ENCODE measurements at regions not wholly inside any gene's neighbourhood (a gene's known extent, or its start where the extent isn't known, plus 50 kb on each side); places are given as distances from the start of the nearest gene placed in this dataset.
A peak's percentile ranks its signal among the peaks of the same experiment; 100 is the strongest.
"Not testable (repeated sequence)": the region's sequence is repeated elsewhere in the genome, so short reads cannot be mapped to it uniquely, and the experiment has no call there.

GRCh38 chr4:30461218-30461617 lies 259.0 kb upstream of the PCDH7 start:
- FAIRE-seq = no peak

DNA sequence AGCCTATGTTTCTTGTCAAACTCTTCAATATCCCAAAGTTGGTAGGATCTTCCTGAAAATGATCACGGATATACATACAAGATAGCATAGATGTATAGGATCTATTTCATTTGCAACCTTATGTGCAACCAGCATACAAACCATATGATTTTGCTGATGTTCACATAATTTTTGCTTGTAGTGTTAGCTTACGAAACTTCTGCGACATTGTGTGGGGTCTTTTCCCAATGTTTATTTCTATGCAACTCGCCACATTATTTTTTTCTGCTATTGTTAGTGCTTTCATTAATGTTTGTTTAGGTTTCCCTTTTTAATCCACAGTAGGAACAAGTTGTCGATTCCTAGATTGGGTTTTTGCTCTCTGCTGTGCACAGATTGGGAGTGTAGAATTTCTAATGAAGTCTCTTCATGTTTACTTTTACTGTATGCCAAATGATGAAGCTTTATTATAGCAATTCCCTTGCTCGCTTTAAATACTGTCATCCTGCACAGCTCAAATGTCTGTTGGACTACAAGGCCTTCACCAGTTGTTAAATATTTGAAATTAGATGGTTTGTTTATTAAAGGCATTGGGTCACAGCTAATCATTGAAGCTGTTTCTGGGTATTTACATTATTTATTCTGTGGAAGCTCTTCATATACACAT lies 257.6 kb upstream of the PCDH7 start:
- FAIRE-seq = no peak

- FAIRE-seq = no peak
These were observed 248.3 kb upstream of the PCDH7 start for GRCh38 chr4:30471861-30472260.

- no peak for FAIRE-seq
These were observed 246.9 kb upstream of the PCDH7 start for GRCh38 chr4:30473225-30473624.

DNA sequence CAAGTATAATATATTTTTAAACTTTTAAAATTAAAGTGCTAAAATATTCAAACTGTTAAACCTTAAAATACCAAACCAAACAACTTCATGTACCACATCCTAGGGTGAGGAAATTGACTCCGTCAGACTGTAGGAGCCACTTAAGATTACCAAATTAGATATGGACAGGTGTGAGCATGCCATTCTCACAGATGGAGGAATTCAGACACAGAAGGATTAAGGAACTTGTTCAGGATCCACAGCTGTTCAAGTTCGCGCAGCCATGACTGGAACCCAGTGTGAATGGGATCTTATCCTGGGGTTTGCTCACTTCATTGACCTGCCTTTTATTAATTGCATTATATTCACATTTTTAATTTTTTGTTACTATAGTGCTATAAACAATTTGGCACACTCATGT lies 224.9 kb upstream of the PCDH7 start:
- FAIRE-seq = no peak

- no peak for FAIRE-seq
These were observed 224.4 kb upstream of the PCDH7 start for GRCh38 chr4:30495651-30496310.

DNA sequence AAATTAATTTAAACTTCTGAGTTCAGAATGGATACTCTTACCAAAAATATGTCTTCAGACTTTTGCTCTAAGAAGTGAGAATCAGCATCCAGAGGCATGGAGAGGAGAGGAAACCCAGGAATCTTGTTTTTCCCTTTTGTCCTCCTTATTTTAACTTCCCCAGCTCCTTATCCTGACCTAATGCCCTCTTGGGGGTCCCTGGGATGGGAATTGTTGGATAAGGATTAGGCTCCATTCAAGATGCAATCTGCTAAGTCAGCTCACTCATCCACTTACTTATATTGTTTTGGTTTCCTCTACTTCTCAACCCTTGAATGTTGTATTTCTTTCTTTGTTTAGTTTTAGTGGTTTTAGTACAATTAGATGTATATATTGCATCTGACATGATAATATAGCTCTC lies 208.4 kb upstream of the PCDH7 start:
- FAIRE-seq = no peak

DNA sequence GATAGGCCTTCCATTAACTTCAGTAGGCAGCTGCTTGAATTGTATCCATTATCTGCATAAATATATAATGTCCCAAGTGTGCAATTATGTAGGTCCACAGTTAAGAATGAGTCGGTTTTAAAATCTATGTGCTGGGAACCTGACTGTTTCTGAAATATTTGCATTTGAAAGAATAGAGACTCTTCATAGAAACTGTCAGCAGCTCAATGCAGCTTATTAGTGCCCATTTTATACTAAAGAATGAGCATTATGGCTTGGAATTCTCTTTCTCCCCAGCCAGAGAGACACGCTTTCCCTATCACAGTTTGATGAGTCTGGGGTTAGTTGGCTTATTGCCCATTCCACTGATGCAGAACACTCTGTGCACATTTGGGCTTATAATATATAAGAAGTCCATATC lies 202.0 kb upstream of the PCDH7 start:
- no peak for FAIRE-seq

DNA sequence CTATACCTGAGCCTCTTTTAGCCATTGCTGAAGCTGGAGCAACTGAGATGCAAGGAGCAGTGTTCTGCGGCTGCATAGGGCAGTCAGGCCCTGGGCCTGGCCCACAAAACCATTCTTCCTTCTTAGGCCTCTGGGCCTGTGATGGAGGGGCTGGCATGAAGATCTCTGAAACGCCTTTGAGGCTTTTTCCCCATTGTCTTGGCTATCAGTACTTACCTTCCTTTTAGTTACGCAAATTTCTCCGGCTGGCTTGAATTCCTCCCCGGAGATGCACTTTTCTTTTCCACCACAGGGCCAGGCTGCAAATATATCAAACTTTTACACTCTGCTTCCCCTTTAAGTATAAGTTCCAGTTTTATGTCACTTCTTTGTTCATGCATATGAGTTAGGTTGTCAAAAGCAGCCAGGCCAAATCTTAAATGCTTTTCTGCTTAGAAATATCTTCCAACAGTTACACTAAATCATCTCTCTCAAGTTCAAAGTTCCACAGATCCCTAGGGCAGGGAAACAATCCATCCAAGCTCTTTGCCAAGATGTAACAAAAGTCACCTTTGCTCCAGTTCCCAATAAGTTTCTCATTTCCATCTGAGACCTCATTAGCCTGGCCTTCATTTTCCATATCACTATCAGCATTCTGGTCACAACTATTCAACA lies 194.4 kb upstream of the PCDH7 start:
- FAIRE-seq = no peak

- FAIRE-seq = no peak
These were observed 184.9 kb upstream of the PCDH7 start for GRCh38 chr4:30535255-30535654.

GRCh38 chr4:30536231-30536630 lies 183.9 kb upstream of the PCDH7 start:
- FAIRE-seq = no peak

- FAIRE-seq = peak; percentile 66
These were observed 182.7 kb upstream of the PCDH7 start for GRCh38 chr4:30537456-30537855.

DNA sequence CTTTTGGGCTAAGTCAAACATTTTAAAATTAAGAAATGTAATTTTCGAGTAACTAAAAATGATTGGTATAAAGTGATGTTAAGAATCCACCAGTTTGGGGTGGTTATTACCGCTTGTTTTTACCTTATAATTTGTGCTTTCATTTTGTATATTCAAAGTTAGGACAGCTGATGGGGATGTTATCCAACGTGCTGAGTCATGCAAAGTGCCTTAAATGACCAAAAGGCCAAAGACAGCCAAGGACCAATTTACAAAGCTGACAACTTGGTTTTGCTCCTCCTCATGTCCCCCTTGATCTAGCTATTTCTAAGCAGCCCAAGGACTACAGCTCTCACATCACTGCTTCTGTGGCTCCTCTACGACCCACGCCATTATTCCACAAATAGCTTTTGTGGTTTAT lies 181.4 kb upstream of the PCDH7 start:
- FAIRE-seq = no peak

- no peak for FAIRE-seq
These were observed 177.1 kb upstream of the PCDH7 start for GRCh38 chr4:30543057-30543456.

DNA sequence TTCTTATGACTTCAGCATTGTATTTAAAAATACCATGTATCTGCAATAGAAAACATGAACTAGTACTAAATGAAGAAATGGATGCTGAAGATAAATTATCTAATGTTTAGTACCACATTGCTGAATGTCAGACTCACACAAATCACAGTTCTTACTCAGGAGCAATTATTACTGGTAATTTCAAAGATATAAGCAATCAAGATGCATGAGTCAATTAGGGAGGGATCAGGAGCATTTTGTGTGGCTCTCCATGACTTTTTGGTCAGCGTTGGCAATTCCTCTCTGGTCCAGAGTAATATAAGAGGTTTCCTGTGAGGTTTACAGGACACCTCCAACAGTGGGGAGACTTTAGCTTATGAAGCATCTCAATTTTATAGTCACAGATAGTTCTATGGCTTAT lies 167.0 kb upstream of the PCDH7 start:
- no peak for FAIRE-seq

DNA sequence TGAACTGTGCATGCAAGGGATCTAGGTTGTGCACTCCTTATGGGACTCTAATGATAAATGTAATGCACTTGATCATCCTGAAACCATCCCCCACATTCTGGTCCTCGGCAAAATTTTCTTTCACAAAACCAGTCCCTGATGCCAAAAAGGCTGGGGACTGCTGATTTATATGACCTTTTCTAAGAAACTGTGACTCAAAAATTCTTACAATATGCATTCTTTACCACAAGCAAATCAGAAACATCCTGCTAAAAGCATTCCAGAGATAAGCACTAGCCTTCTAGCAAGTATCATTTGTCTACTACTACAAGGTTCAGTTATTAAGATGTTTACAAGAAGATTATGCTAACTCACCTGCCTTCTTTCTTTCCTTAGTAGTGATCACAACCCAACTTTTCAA lies 166.5 kb upstream of the PCDH7 start:
- no peak for FAIRE-seq

GRCh38 chr4:30555775-30556174 lies 164.4 kb upstream of the PCDH7 start:
- FAIRE-seq = no peak

- no peak for FAIRE-seq
These were observed 160.7 kb upstream of the PCDH7 start for GRCh38 chr4:30559481-30559880.

- no peak for FAIRE-seq
These were observed 133.3 kb upstream of the PCDH7 start for GRCh38 chr4:30586850-30587249.

DNA sequence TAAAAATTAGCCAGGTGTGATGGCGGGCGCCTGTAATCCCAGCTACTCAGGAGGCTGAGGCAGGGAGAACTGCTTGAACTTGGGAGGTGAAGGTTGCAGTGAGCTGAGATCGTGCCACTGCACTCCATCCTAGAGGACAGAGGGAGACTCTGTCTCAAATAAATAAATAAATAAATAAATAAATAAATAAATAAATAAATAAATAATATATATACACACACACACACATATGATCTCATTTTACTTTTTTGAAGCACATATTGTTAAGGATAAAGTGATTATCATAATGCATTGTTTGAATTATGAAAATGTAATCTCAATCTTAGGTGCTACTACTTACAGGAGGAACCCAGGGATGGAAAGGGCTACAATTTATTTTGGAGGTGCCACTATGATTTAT lies 130.5 kb upstream of the PCDH7 start:
- FAIRE-seq = not testable (repeated sequence)

DNA sequence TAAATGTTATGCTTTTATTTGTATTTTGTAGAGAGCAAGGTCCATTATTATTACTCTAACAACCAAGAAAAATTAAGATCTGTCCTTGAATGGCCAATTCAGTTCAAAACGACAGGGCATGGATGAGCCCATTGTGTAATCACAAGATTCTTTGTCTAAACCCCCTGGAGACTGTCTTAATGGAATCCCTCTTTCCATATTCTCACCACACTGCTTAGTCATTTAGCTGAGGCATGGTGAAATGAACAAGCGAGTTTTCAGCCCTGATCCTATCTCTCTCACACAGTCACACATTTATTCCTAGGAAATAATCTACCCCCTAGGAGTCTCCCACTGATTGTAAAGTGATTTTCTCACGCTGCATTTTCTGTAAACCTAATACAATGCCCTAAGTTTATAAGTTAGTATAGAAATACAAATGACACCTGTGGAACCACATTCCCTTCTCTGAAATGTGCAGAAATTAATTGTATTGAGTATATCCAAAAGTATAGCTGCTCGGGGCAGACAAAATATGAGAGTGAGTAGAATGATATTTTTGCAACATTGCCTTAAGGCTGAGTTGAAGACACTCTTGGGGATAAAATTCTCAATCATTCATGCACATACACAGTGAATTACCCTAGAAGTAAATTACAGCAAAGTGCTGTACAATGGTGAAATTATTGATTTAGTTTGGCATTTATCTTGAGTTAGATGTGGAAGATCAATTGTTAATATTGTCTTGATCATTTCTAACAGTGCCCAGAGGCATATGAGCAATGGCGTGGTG lies 119.7 kb upstream of the PCDH7 start:
- FAIRE-seq = no peak

DNA sequence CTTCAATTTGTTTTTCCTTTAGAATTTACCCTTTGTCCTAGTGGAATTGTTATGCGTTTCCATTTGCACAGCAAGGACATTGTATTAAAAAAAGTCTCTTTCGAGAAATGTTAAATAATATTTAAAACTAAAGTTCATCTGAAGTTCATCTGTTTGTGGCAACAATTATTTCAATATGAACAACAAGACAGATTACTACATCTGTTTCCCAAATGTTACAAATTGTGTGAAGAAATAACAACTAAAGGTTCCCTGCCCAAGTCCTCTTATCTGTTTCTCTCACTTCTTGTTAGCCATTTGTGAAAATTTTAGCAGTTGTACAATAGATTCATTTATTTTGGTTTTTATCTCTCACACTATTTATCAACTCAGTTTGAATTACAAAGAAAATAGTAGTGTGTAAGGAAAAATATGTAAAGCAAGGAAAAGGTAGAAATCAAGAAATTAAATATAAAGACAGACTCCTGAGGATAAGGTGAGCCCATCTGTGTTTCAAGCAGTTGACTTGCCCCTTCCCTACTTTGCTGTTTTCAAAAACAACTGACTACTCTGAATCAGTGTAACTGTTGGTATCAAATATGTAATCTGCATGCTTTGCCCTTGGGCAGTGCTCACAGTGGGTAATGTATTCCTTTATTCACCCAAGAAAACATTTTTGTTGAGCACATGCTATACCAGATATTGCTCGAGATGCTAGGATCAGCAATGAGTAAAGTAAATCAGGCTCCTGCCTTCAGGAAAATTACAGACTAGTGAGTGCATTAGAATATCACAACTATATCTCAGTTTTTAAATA lies 118.9 kb upstream of the PCDH7 start:
- FAIRE-seq = peak; percentile 98

Measured in endometrium (tissue), 2 donors.